ENCODE measurements at regions not wholly inside any gene's neighbourhood (a gene's known extent, or its start where the extent isn't known, plus 50 kb on each side); places are given as distances from the start of the nearest gene placed in this dataset.
"Not testable (repeated sequence)": the region's sequence is repeated elsewhere in the genome, so short reads cannot be mapped to it uniquely, and the experiment has no call there.

DNA sequence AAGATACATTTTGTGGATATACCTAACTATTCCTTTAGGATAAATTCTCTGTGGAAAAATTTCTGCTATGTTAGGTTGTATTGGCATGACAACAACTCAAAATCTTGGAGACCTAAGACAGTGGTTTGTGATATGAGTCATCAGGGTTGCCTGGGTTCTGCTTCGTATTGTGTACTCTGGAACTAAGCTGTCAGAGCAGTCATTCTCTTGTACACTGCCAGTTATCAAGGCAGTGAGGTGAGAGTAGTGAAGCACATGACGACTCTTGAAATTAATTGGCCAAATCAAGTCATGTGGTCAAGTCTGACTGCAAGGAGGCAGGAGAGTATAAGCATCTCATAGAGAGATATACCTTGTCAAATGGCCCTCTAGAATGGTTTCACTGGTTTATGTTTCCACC is 104.4 kb downstream of the FANCF start:
- Mint-ChIP-seq H3K36me3 (ENCODE audit: low read depth, unreplicated experiment) (no peaks in the 10 kb centered on the region), H3K4me1 (ENCODE audit: unreplicated experiment) (no peaks in the 10 kb centered on the region), H3K9me3 (ENCODE audit: unreplicated experiment) (no peaks in the 10 kb centered on the region), H3K4me3 (ENCODE audit: unreplicated experiment) (no peak overlapping the region), H3K27ac (ENCODE audit: unreplicated experiment) (no peak overlapping the region), H3K27me3 (ENCODE audit: unreplicated experiment) (no peaks in the 10 kb centered on the region)
- TF ChIP-seq, protein P1, sequence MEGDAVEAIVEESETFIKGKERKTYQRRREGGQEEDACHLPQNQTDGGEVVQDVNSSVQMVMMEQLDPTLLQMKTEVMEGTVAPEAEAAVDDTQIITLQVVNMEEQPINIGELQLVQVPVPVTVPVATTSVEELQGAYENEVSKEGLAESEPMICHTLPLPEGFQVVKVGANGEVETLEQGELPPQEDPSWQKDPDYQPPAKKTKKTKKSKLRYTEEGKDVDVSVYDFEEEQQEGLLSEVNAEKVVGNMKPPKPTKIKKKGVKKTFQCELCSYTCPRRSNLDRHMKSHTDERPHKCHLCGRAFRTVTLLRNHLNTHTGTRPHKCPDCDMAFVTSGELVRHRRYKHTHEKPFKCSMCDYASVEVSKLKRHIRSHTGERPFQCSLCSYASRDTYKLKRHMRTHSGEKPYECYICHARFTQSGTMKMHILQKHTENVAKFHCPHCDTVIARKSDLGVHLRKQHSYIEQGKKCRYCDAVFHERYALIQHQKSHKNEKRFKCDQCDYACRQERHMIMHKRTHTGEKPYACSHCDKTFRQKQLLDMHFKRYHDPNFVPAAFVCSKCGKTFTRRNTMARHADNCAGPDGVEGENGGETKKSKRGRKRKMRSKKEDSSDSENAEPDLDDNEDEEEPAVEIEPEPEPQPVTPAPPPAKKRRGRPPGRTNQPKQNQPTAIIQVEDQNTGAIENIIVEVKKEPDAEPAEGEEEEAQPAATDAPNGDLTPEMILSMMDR (IDR thresholded peaks at IDR 0.05; ENCODE audit: unreplicated experiment), result no peak
- DNase-seq (ENCODE audit: low spot score), result no peak

GRCh38 chr11:22520521-22520920 is 105.1 kb downstream of the FANCF start:
- TF ChIP-seq, protein P1 (IDR thresholded peaks at IDR 0.05; ENCODE audit: unreplicated experiment), result no peak
- H3K9me3 Mint-ChIP-seq (ENCODE audit: unreplicated experiment), result no peaks in the 10 kb centered on the region
- no peak for DNase-seq (ENCODE audit: low spot score)
- no peak overlapping the region for H3K27ac Mint-ChIP-seq (ENCODE audit: unreplicated experiment)
- no peaks in the 10 kb centered on the region for H3K27me3 Mint-ChIP-seq (ENCODE audit: unreplicated experiment)
- no peak overlapping the region for H3K4me3 Mint-ChIP-seq (ENCODE audit: unreplicated experiment)
- H3K4me1 Mint-ChIP-seq (ENCODE audit: unreplicated experiment), result no peaks in the 10 kb centered on the region
- H3K36me3 Mint-ChIP-seq (ENCODE audit: low read depth, unreplicated experiment), result no peaks in the 10 kb centered on the region

DNA sequence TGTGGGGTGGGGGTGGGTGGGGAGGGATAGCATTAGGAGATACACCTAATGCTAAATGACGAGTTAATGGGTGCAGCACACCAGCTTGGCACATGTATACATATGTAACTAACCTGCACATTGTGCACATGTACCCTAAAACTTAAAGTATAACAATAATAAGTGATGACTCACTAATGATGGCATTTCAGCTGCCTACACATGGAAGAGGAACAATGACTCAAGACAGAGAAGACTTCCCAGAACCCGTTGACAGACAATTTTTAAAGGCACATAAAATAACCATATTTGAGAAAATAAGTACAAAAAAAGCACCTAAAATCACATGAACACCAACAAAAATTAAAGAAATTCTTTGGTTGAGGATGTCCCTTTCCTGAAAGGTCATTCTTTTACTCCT is 107.3 kb downstream of the FANCF start:
- DNase-seq (ENCODE audit: low spot score); H3K36me3 Mint-ChIP-seq (ENCODE audit: low read depth, unreplicated experiment); H3K4me1 Mint-ChIP-seq (ENCODE audit: unreplicated experiment); H3K4me3 Mint-ChIP-seq (ENCODE audit: unreplicated experiment); H3K27ac Mint-ChIP-seq (ENCODE audit: unreplicated experiment); H3K27me3 Mint-ChIP-seq (ENCODE audit: unreplicated experiment); H3K9me3 Mint-ChIP-seq (ENCODE audit: unreplicated experiment): not testable (repeated sequence)

DNA sequence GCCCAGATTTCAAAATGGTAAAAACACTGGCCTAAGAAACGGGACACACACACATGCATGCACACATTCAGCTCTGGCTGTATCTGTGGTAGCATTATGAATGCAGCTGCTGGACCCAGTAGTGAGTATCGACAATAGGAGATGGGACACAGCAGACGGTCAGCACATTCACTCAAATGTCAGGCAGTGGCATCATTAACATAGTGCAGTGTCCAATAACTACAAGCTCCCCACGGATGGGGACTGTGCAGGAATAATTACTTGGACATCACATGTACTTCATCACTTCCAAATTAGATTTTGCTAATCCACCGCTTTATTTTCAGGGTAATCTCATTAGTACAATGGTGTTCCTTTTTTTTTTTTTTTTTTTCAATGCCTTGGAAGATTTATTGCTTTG is 109.5 kb downstream of the FANCF start:
- Mint-ChIP-seq H3K9me3 (ENCODE audit: unreplicated experiment) (no peaks in the 10 kb centered on the region), H3K27me3 (ENCODE audit: unreplicated experiment) (no peaks in the 10 kb centered on the region), H3K4me3 (ENCODE audit: unreplicated experiment) (no peak overlapping the region), H3K36me3 (ENCODE audit: low read depth, unreplicated experiment) (no peaks in the 10 kb centered on the region), H3K4me1 (ENCODE audit: unreplicated experiment) (peaks cover 8% of the 10 kb centered on the region), H3K27ac (ENCODE audit: unreplicated experiment) (no peak overlapping the region)
- DNase-seq (ENCODE audit: low spot score), result no peak
- TF ChIP-seq, protein P1 (IDR thresholded peaks at IDR 0.05; ENCODE audit: unreplicated experiment), result no peak

GRCh38 chr11:22512457-22512856 is 113.2 kb downstream of the FANCF start:
- Mint-ChIP-seq H3K27ac (ENCODE audit: unreplicated experiment) (no peak overlapping the region), H3K4me1 (ENCODE audit: unreplicated experiment) (peaks cover 8% of the 10 kb centered on the region), H3K36me3 (ENCODE audit: low read depth, unreplicated experiment) (no peaks in the 10 kb centered on the region), H3K27me3 (ENCODE audit: unreplicated experiment) (no peaks in the 10 kb centered on the region), H3K9me3 (ENCODE audit: unreplicated experiment) (no peaks in the 10 kb centered on the region), H3K4me3 (ENCODE audit: unreplicated experiment) (no peak overlapping the region)
- no peak for DNase-seq (ENCODE audit: low spot score)
- TF ChIP-seq, protein P1 (IDR thresholded peaks at IDR 0.05; ENCODE audit: unreplicated experiment), result no peak

- Mint-ChIP-seq H3K4me1 (ENCODE audit: unreplicated experiment) (peaks cover 8% of the 10 kb centered on the region), H3K36me3 (ENCODE audit: low read depth, unreplicated experiment) (no peaks in the 10 kb centered on the region), H3K9me3 (ENCODE audit: unreplicated experiment) (no peaks in the 10 kb centered on the region), H3K4me3 (ENCODE audit: unreplicated experiment) (no peak overlapping the region), H3K27me3 (ENCODE audit: unreplicated experiment) (no peaks in the 10 kb centered on the region), H3K27ac (ENCODE audit: unreplicated experiment) (no peak overlapping the region)
- TF ChIP-seq, protein P1 (IDR thresholded peaks at IDR 0.05; ENCODE audit: unreplicated experiment), result no peak
- DNase-seq (ENCODE audit: low spot score), result no peak
Observed at GRCh38 chr11:22510741-22511140, 114.9 kb downstream of the FANCF start.

Measured in endothelial cell (in vitro differentiated cells).